RWPE2 (cell line): ENCODE measurements at regions not wholly inside any gene's neighbourhood (a gene's known extent, or its start where the extent isn't known, plus 50 kb on each side); places are given as distances from the start of the nearest gene placed in this dataset.

ENCODE experiments used
- ATAC-seq: fragments of 200-7000 bp; cut with Tn5 transposase; 3 replicates; pipeline ENCODE4 v1.9.1; 2021; ENCODE audit warnings: low read depth
- DNase-seq: peaks from one replicate; pipeline ENCODE4 v3.0.0-alpha.2; 2020; ENCODE audit warnings: low spot score
- H3K27ac ChIP-seq: fragments of 450-650 bp; 2 replicates; pipeline ENCODE4 v1.5.1; 2017; ENCODE audit warnings: mild to moderate bottlenecking; ENCODE audit not compliant: poor library complexity, severe bottlenecking
- H3K27me3 ChIP-seq: fragments of 250-450 bp; sonication (Bioruptor Pico); 2 replicates; pipeline ENCODE4 v1.5.1; 2021; ENCODE audit warnings: mild to moderate bottlenecking, moderate library complexity; ENCODE audit not compliant: insufficient read depth, poor library complexity, severe bottlenecking
- H3K36me3 ChIP-seq: fragments of 250-450 bp; sonication (Bioruptor Pico); 2 replicates; pipeline ENCODE4 v1.5.1; 2020; ENCODE audit warnings: low read depth, mild to moderate bottlenecking, moderate library complexity
- H3K4me1 ChIP-seq: fragments of 250-450 bp; sonication (Bioruptor Pico); 2 replicates; pipeline ENCODE4 v1.5.1; 2021; ENCODE audit warnings: mild to moderate bottlenecking, moderate library complexity; ENCODE audit not compliant: insufficient read depth, poor library complexity, severe bottlenecking
- H3K4me3 ChIP-seq: fragments of 250-450 bp; sonication (Bioruptor Pico); 2 replicates; pipeline ENCODE4 v1.5.1; 2021; ENCODE audit warnings: mild to moderate bottlenecking, moderate library complexity; ENCODE audit not compliant: severe bottlenecking
- H3K9me3 ChIP-seq: fragments of 250-450 bp; sonication (Bioruptor Pico); 2 replicates; pipeline ENCODE4 v1.5.1; 2021; ENCODE audit warnings: mild to moderate bottlenecking, moderate library complexity; ENCODE audit not compliant: severe bottlenecking
- CTCF ChIP-seq: fragments of 450-650 bp; IDR thresholded peaks from one replicate; pipeline ENCODE4 v1.5.1; 2017; ENCODE audit warnings: mild to moderate bottlenecking, moderate library complexity; ENCODE audit not compliant: poor library complexity, severe bottlenecking

- Histone ChIP-seq H3K4me1 (no peaks in the 10 kb centered on the region), H3K27ac (no peak overlapping the region), H3K36me3 (no peaks in the 10 kb centered on the region), H3K9me3 (no peaks in the 10 kb centered on the region), H3K4me3 (no peak overlapping the region), H3K27me3 (no peaks in the 10 kb centered on the region)
- peak; percentile 43 for TF ChIP-seq CTCF
- DNase-seq = no peak
- ATAC-seq = peak; percentile 33; the same call in 1 of the 3 replicates
Measured at GRCh38 chr1:222009105-222009730, 267.3 kb upstream of the DUSP10 start.

- no peaks in the 10 kb centered on the region for H3K9me3 ChIP-seq
- H3K4me3 ChIP-seq = no peak overlapping the region
- H3K4me1 ChIP-seq = no peaks in the 10 kb centered on the region
- no peak overlapping the region for H3K27ac ChIP-seq
- no peak for TF ChIP-seq CTCF
- no peaks in the 10 kb centered on the region for H3K36me3 ChIP-seq
- DNase-seq = no peak
- no peaks in the 10 kb centered on the region for H3K27me3 ChIP-seq
- no peak for ATAC-seq
Measured at GRCh38 chr1:222006715-222007114, 264.8 kb upstream of the DUSP10 start.

- Histone ChIP-seq H3K27ac (no peak overlapping the region), H3K27me3 (no peaks in the 10 kb centered on the region), H3K4me1 (no peaks in the 10 kb centered on the region), H3K36me3 (no peaks in the 10 kb centered on the region), H3K9me3 (no peaks in the 10 kb centered on the region), H3K4me3 (no peak overlapping the region)
- no peak for DNase-seq
- ATAC-seq = no peak
- TF ChIP-seq CTCF = no peak
Measured at GRCh38 chr1:222004784-222005183, 262.9 kb upstream of the DUSP10 start.

GRCh38 chr1:222004034-222004433 lies 262.1 kb upstream of the DUSP10 start:
- ATAC-seq (no peak), DNase-seq (no peak)
- H3K27me3 ChIP-seq = no peaks in the 10 kb centered on the region
- H3K4me3 ChIP-seq = no peak overlapping the region
- no peaks in the 10 kb centered on the region for H3K36me3 ChIP-seq
- no peak for TF ChIP-seq CTCF
- H3K27ac ChIP-seq = no peak overlapping the region
- no peaks in the 10 kb centered on the region for H3K4me1 ChIP-seq
- H3K9me3 ChIP-seq = no peaks in the 10 kb centered on the region

- H3K27ac ChIP-seq = no peak overlapping the region
- H3K9me3 ChIP-seq = no peaks in the 10 kb centered on the region
- DNase-seq (no peak), ATAC-seq (no peak)
- H3K27me3 ChIP-seq = no peaks in the 10 kb centered on the region
- no peak for TF ChIP-seq CTCF
- no peak overlapping the region for H3K4me3 ChIP-seq
- H3K4me1 ChIP-seq = no peaks in the 10 kb centered on the region
- no peaks in the 10 kb centered on the region for H3K36me3 ChIP-seq
Measured at GRCh38 chr1:222002503-222002902, 260.6 kb upstream of the DUSP10 start.
